ENCODE measurements at regions not wholly inside any gene's neighbourhood (a gene's known extent, or its start where the extent isn't known, plus 50 kb on each side); places are given as distances from the start of the nearest gene placed in this dataset.

- H3K27me3 ChIP-seq = no peaks in the 10 kb centered on the region
Observed at GRCh38 chr13:50071379-50071778, 56.1 kb downstream of the KCNRG start.

GRCh38 chr13:50072676-50073075, 57.4 kb downstream of the KCNRG start:
- peaks cover 91% of the 10 kb centered on the region for H3K79me2 ChIP-seq

More at GRCh38 chr13:50071379-50071778, 56.1 kb downstream of the KCNRG start:
- no peak overlapping the region for H3K27ac ChIP-seq
- TF ChIP-seq EZH2phosphoT487 (IDR thresholded peaks at IDR 0.05; ENCODE audit: low read depth, severe bottlenecking, unreplicated experiment) = no peak
- no peak for TF ChIP-seq EZH2 (IDR thresholded peaks at IDR 0.05; ENCODE audit: borderline replicate concordance)
- no peak for TF ChIP-seq CTCF (IDR thresholded peaks at IDR 0.05; ENCODE audit: poor library complexity)
- H3K4me2 ChIP-seq = no peak overlapping the region
- no peaks in the 10 kb centered on the region for H3K36me3 ChIP-seq (replicated peaks; ENCODE audit: insufficient read depth, low read depth)
- no peaks in the 10 kb centered on the region for H3K4me1 ChIP-seq (ENCODE audit: insufficient read depth)
- H3K9me3 ChIP-seq (ENCODE audit: low read depth) = no peaks in the 10 kb centered on the region
- H3K4me3 ChIP-seq = no peak overlapping the region
- H3K79me2 ChIP-seq = peaks cover 81% of the 10 kb centered on the region
- H2AFZ ChIP-seq = no peak overlapping the region
- no peaks in the 10 kb centered on the region for H4K20me1 ChIP-seq (ENCODE audit: insufficient read depth, poor library complexity, severe bottlenecking)
- 73% methylated on average over 2 of the region's 2 CpGs for WGBS (ENCODE audit: low lambda C conversion rate, missing lambda C conversion rate)
- no peaks in the 10 kb centered on the region for H3K9me2 ChIP-seq (replicated peaks; ENCODE audit: insufficient read depth)
- no peak for DNase-seq (ENCODE audit: low spot score)

GRCh38 chr13:50073340-50073739, 58.1 kb downstream of the KCNRG start:
- DNase-seq (ENCODE audit: low spot score) = no peak
- 83% methylated on average over 1 of the region's 1 CpG for WGBS (ENCODE audit: low lambda C conversion rate, missing lambda C conversion rate)
- no peak overlapping the region for H3K4me3 ChIP-seq
- no peaks in the 10 kb centered on the region for H3K9me3 ChIP-seq (ENCODE audit: low read depth)
- H3K79me2 ChIP-seq = peaks cover 96% of the 10 kb centered on the region
- H3K27me3 ChIP-seq = no peaks in the 10 kb centered on the region
- no peaks in the 10 kb centered on the region for H3K9me2 ChIP-seq (replicated peaks; ENCODE audit: insufficient read depth)
- no peaks in the 10 kb centered on the region for H3K36me3 ChIP-seq (replicated peaks; ENCODE audit: insufficient read depth, low read depth)
- H3K4me1 ChIP-seq (ENCODE audit: insufficient read depth) = no peaks in the 10 kb centered on the region
- H2AFZ ChIP-seq = no peak overlapping the region
- H3K27ac ChIP-seq = no peak overlapping the region
- TF ChIP-seq EZH2 (IDR thresholded peaks at IDR 0.05; ENCODE audit: borderline replicate concordance) = no peak
- no peak for TF ChIP-seq CTCF (IDR thresholded peaks at IDR 0.05; ENCODE audit: poor library complexity)
- no peak for TF ChIP-seq EZH2phosphoT487 (IDR thresholded peaks at IDR 0.05; ENCODE audit: low read depth, severe bottlenecking, unreplicated experiment)
- no peak overlapping the region for H3K4me2 ChIP-seq
- no peaks in the 10 kb centered on the region for H4K20me1 ChIP-seq (ENCODE audit: insufficient read depth, poor library complexity, severe bottlenecking)

More at GRCh38 chr13:50072676-50073075, 57.4 kb downstream of the KCNRG start:
- H4K20me1 ChIP-seq (ENCODE audit: insufficient read depth, poor library complexity, severe bottlenecking) = no peaks in the 10 kb centered on the region
- H3K4me3 ChIP-seq = no peak overlapping the region
- no peaks in the 10 kb centered on the region for H3K4me1 ChIP-seq (ENCODE audit: insufficient read depth)
- no peaks in the 10 kb centered on the region for H3K9me3 ChIP-seq (ENCODE audit: low read depth)
- H3K27me3 ChIP-seq = no peaks in the 10 kb centered on the region
- DNase-seq (ENCODE audit: low spot score) = no peak
- TF ChIP-seq CTCF (IDR thresholded peaks at IDR 0.05; ENCODE audit: poor library complexity) = no peak
- no peak for TF ChIP-seq EZH2phosphoT487 (IDR thresholded peaks at IDR 0.05; ENCODE audit: low read depth, severe bottlenecking, unreplicated experiment)
- TF ChIP-seq EZH2 (IDR thresholded peaks at IDR 0.05; ENCODE audit: borderline replicate concordance) = no peak
- no peaks in the 10 kb centered on the region for H3K36me3 ChIP-seq (replicated peaks; ENCODE audit: insufficient read depth, low read depth)
- H3K27ac ChIP-seq = no peak overlapping the region
- no peaks in the 10 kb centered on the region for H3K9me2 ChIP-seq (replicated peaks; ENCODE audit: insufficient read depth)
- no peak overlapping the region for H2AFZ ChIP-seq
- no peak overlapping the region for H3K4me2 ChIP-seq

GRCh38 chr13:50074843-50075242, 59.6 kb downstream of the KCNRG start:
- no peaks in the 10 kb centered on the region for H4K20me1 ChIP-seq (ENCODE audit: insufficient read depth, poor library complexity, severe bottlenecking)
- H3K9me2 ChIP-seq (replicated peaks; ENCODE audit: insufficient read depth) = no peaks in the 10 kb centered on the region
- no peaks in the 10 kb centered on the region for H3K4me1 ChIP-seq (ENCODE audit: insufficient read depth)
- H3K9me3 ChIP-seq (ENCODE audit: low read depth) = no peaks in the 10 kb centered on the region
- DNase-seq (ENCODE audit: low spot score) = no peak
- no peak overlapping the region for H3K4me2 ChIP-seq
- TF ChIP-seq CTCF (IDR thresholded peaks at IDR 0.05; ENCODE audit: poor library complexity) = no peak
- TF ChIP-seq EZH2phosphoT487 (IDR thresholded peaks at IDR 0.05; ENCODE audit: low read depth, severe bottlenecking, unreplicated experiment) = no peak
- no peak for TF ChIP-seq EZH2 (IDR thresholded peaks at IDR 0.05; ENCODE audit: borderline replicate concordance)
- no peak overlapping the region for H3K27ac ChIP-seq
- H3K79me2 ChIP-seq = peaks cover 97% of the 10 kb centered on the region
- H3K36me3 ChIP-seq (replicated peaks; ENCODE audit: insufficient read depth, low read depth) = no peaks in the 10 kb centered on the region
- no peak overlapping the region for H2AFZ ChIP-seq
- no peaks in the 10 kb centered on the region for H3K27me3 ChIP-seq
- H3K4me3 ChIP-seq = no peak overlapping the region
- WGBS (ENCODE audit: low lambda C conversion rate, missing lambda C conversion rate) = 91% methylated on average over 1 of the region's 1 CpG

All from hepatocyte (in vitro differentiated cells).